Calu3 (cell line): ENCODE measurements at regions not wholly inside any gene's neighbourhood (a gene's known extent, or its start where the extent isn't known, plus 50 kb on each side); places are given as distances from the start of the nearest gene placed in this dataset.

ENCODE experiments used
- BruUV-seq: library from RNA; stranded (reverse); fragments of 400-500 nt; replicated peaks from 2 replicates; lab custom pipeline; 2021; lab: Mats Ljungman, UMichigan
- CTCF ChIA-PET: fragments of 300-600 bp; sonication (Branson Sonifier 250); formaldehyde crosslinking; loops from one replicate; lab custom pipeline; 2022; ENCODE audit warnings: antibody characterized with exemption; lab: Charles Lee
- DNase-seq: peaks from one replicate; pipeline ENCODE4 v3.0.0; 2022
- H3K27ac Mint-ChIP-seq: one replicate; pipeline ENCODE4 v1.8.0; 2022; ENCODE audit warnings: mixed read lengths; ENCODE audit not compliant: unreplicated experiment
- H3K27me3 Mint-ChIP-seq: one replicate; pipeline ENCODE4 v1.8.0; 2022; ENCODE audit warnings: mixed read lengths; ENCODE audit not compliant: unreplicated experiment
- H3K36me3 Mint-ChIP-seq: one replicate; pipeline ENCODE4 v1.8.0; 2022; ENCODE audit warnings: mild to moderate bottlenecking, moderate library complexity, mixed read lengths; ENCODE audit not compliant: insufficient read depth, unreplicated experiment
- H3K4me1 Mint-ChIP-seq: one replicate; pipeline ENCODE4 v1.8.0; 2022; ENCODE audit warnings: mild to moderate bottlenecking, low read depth, mixed read lengths; ENCODE audit not compliant: unreplicated experiment
- H3K4me3 Mint-ChIP-seq: one replicate; pipeline ENCODE4 v1.8.0; 2022; ENCODE audit warnings: mild to moderate bottlenecking, low read depth, moderate library complexity, mixed read lengths; ENCODE audit not compliant: unreplicated experiment
- H3K9me3 Mint-ChIP-seq: one replicate; pipeline ENCODE4 v1.8.0; 2022; ENCODE audit warnings: low read depth, mixed read lengths; ENCODE audit not compliant: unreplicated experiment
- CTCF ChIP-seq: fragments of 200-600 bp; IDR thresholded peaks from one replicate; pipeline ENCODE4 v1.8.0; 2022; ENCODE audit warnings: antibody characterized with exemption; ENCODE audit not compliant: unreplicated experiment
- intact Hi-C: fragments of 100-400 bp; cut with micrococcal nuclease; formaldehyde crosslinking; loops from one replicate; pipeline ENCODE4 v1.10.0; 2022; ENCODE audit not compliant: unreplicated experiment

GRCh38 chr2:138867341-138867740 lies 87.2 kb upstream of the NXPH2 start:
- no peaks in the 10 kb centered on the region for H3K9me3 Mint-ChIP-seq
- no TSS peak for BruUV-seq
- TF ChIP-seq CTCF, result no peak
- CTCF ChIA-PET, result no interaction called here
- H3K4me3 Mint-ChIP-seq, result no peak overlapping the region
- intact Hi-C loops, result no loop called here
- DNase-seq, result no peak
- H3K27ac Mint-ChIP-seq, result no peak overlapping the region
- H3K27me3 Mint-ChIP-seq, result no peaks in the 10 kb centered on the region
- H3K36me3 Mint-ChIP-seq, result no peaks in the 10 kb centered on the region
- no peaks in the 10 kb centered on the region for H3K4me1 Mint-ChIP-seq

- no peak for DNase-seq
- CTCF ChIA-PET, result no interaction called here
- Mint-ChIP-seq H3K4me1 (no peaks in the 10 kb centered on the region), H3K27me3 (no peaks in the 10 kb centered on the region), H3K9me3 (no peaks in the 10 kb centered on the region), H3K4me3 (no peak overlapping the region), H3K36me3 (no peaks in the 10 kb centered on the region), H3K27ac (no peak overlapping the region)
- BruUV-seq, result no TSS peak
- intact Hi-C loops, result no loop called here
- no peak for TF ChIP-seq CTCF
These were observed 86.6 kb upstream of the NXPH2 start for GRCh38 chr2:138866797-138867196.

GRCh38 chr2:138853761-138854160 lies 73.6 kb upstream of the NXPH2 start:
- no peaks in the 10 kb centered on the region for H3K4me1 Mint-ChIP-seq
- no peak for TF ChIP-seq CTCF
- no peak overlapping the region for H3K4me3 Mint-ChIP-seq

GRCh38 chr2:138853296-138853695 lies 73.1 kb upstream of the NXPH2 start:
- no peaks in the 10 kb centered on the region for H3K4me1 Mint-ChIP-seq
- BruUV-seq, result no TSS peak
- no peak overlapping the region for H3K4me3 Mint-ChIP-seq
- CTCF ChIA-PET, result no interaction called here
- no peak overlapping the region for H3K27ac Mint-ChIP-seq
- TF ChIP-seq CTCF, result no peak
- no peaks in the 10 kb centered on the region for H3K27me3 Mint-ChIP-seq
- no peak for DNase-seq
- intact Hi-C loops, result no loop called here
- H3K9me3 Mint-ChIP-seq, result no peaks in the 10 kb centered on the region
- no peaks in the 10 kb centered on the region for H3K36me3 Mint-ChIP-seq

More at GRCh38 chr2:138853761-138854160, 73.6 kb upstream of the NXPH2 start:
- H3K27ac Mint-ChIP-seq, result no peak overlapping the region
- CTCF ChIA-PET, result no interaction called here
- no peak for DNase-seq
- H3K27me3 Mint-ChIP-seq, result no peaks in the 10 kb centered on the region
- no peaks in the 10 kb centered on the region for H3K9me3 Mint-ChIP-seq
- H3K36me3 Mint-ChIP-seq, result no peaks in the 10 kb centered on the region
- no TSS peak for BruUV-seq
- intact Hi-C loops, result no loop called here
